Activated CD4-positive, CD25-positive, alpha-beta regulatory T cell (primary cell): ENCODE measurements at regions not wholly inside any gene's neighbourhood (a gene's known extent, or its start where the extent isn't known, plus 50 kb on each side); places are given as distances from the start of the nearest gene placed in this dataset.
A peak's percentile ranks its signal among the peaks of the same experiment; 100 is the strongest.

ENCODE experiments used
- DNase-seq, 4 experiments: peaks; one replicate each; lab custom pipeline; 2025; lab: John Stamatoyannopoulos, UW

- DNase-seq = no peak
Observed at GRCh38 chr9:96038271-96038670, 162.8 kb downstream of the ERCC6L2 start.

DNA sequence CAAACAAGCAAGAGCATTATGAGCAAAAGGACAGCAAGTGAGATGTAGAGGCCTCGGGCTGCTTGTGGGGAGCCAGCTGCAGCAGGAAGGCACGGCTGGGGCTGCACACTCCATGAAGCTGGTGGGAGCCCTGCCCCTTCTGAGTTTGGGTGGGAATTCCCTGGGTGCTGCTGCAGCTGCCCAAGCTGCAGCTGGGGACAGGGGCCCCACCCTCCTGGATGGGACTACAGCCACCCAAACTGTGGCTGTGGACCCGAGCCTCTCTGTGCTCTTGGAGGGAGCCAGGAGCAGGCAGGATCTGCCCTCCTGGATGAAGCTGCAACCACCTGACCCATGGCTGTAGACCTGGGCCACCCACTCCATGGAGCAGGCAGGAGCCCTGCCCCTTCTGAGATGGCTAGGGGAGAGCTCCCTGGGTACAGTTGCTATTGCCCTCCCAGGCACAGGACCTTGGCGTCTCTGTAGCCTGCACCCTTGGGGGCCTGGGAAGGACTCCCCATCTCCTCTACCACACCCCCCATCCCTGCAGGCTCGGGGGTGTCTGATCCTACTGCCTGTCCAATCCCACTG lies 159.1 kb downstream of the ERCC6L2 start:
- no peak for DNase-seq

DNA sequence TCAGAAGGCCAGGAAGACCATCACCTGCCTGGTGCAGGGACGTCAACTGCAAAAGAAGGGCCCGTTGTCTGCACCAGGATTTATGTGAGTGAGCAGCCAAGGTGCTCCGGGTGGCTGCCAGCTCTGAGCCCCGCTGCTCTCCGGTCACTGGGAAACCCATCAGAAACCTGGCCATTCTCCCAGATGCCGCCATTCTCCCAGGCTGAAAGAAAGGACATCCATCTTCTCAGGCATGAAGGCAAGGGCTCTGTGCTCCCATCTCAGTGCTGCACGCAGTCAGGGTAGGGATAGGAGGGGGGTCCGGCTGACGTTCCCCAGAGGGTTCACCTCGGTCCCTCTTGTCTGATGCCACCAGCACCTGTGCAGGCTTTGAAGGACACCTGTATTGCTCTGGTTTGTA lies 158.4 kb downstream of the ERCC6L2 start:
- no peak for DNase-seq

- DNase-seq = no peak
Observed at GRCh38 chr9:96031916-96032534, 156.5 kb downstream of the ERCC6L2 start.

- DNase-seq = no peak
Observed at GRCh38 chr9:96031366-96031824, 155.9 kb downstream of the ERCC6L2 start.

- DNase-seq = no peak
Observed at GRCh38 chr9:96029722-96030530, 154.4 kb downstream of the ERCC6L2 start.

- DNase-seq = no peak
Observed at GRCh38 chr9:96027251-96028131, 152.0 kb downstream of the ERCC6L2 start.

GRCh38 chr9:96026655-96027213 lies 151.2 kb downstream of the ERCC6L2 start:
- no peak for DNase-seq

- DNase-seq = no peak
Observed at GRCh38 chr9:96025995-96026602, 150.6 kb downstream of the ERCC6L2 start.

DNA sequence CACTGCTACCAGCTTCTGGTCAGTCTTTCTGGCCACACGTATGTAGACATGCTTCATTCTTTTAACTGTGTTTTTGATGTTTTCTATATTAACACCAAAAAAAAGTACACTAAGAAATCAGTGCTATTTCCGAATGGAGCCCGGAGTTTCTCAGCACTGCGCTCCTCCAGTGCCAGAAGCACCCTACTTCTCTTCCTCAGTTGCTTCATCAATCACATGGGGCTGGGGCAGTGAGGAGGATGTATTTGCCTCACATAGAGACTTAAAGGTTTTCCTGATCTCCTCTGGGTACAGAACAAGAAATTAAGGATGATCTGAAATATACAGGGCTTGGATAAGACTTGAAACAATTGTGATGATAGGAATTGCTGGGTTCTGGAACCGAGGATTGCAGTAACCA lies 148.0 kb downstream of the ERCC6L2 start:
- no peak for DNase-seq

DNA sequence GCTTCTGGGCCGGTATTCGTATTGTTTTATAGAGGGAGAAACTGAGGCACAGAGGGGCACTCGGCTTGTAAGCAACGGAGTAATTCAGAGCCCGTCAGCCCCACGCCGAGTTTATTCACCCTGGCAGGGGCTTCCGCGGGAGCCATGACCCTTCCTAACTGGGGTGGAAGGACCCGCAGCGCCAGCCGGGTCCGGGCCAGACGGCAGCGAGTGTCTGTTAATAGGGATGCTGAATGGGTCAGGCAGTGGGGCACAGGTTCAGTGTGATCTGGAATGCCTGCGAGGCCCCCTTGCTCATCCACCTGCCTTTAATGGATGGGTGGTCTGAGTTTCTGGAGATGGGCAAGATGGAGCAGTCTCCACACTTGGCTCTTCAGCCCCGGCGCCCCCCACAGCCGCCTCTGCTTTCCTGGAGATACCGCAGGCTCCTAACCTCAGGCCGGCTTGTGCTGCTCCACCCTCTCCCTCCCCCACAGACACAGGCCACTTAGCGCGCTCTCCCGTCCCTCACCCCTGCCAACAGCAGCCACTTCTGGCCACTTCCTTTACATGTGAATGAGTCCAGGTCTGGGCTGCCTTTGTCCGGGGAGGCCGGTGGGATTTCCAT lies 147.1 kb downstream of the ERCC6L2 start:
- DNase-seq = no peak

GRCh38 chr9:96021551-96022444 lies 146.3 kb downstream of the ERCC6L2 start:
- DNase-seq = no peak

DNA sequence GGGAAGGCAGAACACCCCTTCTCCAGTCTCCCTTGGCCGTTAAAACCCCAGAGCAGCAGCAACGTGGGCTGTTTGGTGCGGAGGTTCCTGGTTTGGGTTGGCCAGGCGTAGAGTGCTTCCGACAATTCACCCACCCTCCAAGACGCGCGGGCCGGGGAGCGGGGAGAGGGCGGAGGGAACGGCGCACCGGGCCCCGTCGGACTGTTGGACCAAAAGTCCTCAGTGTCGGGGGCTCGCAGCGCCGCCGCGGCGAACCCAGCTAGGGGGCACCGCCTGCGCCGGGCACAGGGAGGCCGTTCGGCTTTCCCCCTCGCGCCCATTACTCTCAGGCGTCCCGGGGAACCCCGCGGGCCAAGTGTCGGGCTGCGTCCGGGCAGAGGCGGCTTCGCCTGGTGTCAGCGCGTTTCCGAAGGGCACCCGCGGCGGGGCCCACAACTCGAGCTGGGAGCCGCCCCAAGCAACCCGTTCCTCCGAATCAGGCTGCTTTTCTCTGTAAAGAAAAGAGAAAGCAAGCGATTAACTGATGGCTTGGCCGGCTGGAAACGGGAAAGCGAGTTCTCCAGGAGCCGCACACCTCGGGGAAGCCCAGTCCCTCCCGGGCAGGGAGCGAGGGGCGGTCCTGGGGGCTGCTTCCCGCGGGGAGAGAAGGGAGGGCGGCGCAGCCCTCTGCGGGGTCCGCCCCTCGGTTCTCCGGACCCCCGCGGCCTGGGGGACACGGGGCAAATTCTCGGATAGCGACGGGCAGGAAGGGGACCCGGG lies 145.5 kb downstream of the ERCC6L2 start:
- DNase-seq = peak in 3 of 4 experiments; percentile 23 to 25 (median 25)

GRCh38 chr9:96020300-96020791 lies 144.9 kb downstream of the ERCC6L2 start:
- DNase-seq = no peak
